ENCODE measurements at regions not wholly inside any gene's neighbourhood (a gene's known extent, or its start where the extent isn't known, plus 50 kb on each side); places are given as distances from the start of the nearest gene placed in this dataset.

DNA sequence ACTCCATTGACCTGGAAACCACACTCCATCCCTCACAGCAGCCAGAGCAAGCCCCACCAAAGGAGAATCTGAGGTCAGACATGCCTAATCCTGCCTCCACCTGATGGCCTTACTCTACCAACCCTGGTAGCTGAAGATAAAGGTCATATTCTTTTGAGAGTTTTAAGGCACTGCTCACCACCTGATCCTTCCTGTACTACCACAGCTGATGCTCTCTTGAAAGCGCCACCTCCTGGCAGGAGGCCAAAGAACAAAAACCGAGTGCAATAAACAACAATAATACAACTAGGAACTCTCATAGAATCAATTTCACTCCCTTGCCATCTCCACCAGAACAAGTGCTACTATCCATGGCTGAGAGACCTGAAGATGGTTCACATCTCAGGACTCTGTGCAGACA lies 301.6 kb downstream of the NAF1 start:
- TF ChIP-seq POLR2A (IDR thresholded peaks at IDR 0.05) (no peak), CTCF (IDR thresholded peaks at IDR 0.05) (no peak)
